ENCODE measurements at regions not wholly inside any gene's neighbourhood (a gene's known extent, or its start where the extent isn't known, plus 50 kb on each side); places are given as distances from the start of the nearest gene placed in this dataset.

GRCh38 chr2:46816151-46816845 lies 99.3 kb downstream of the MCFD2 start:
- no peak for DNase-seq (ENCODE audit: low read depth, low spot score)
- FAIRE-seq: no peak

More at GRCh38 chr2:46816151-46816845, 99.3 kb downstream of the MCFD2 start:
- Histone ChIP-seq H3K9me1 (replicated peaks; ENCODE audit: control insufficient read depth, extremely low read depth, insufficient read depth, low read length) (no peaks in the 10 kb centered on the region), H4K20me1 (replicated peaks; ENCODE audit: control insufficient read depth, extremely low read depth, insufficient read depth, low read length) (no peaks in the 10 kb centered on the region), H3K79me2 (ENCODE audit: control insufficient read depth, insufficient read depth, low read length) (no peaks in the 10 kb centered on the region), H3K4me1 (ENCODE audit: control insufficient read depth, extremely low read depth, insufficient read depth, low read length) (peaks cover 17% of the 10 kb centered on the region), H3K27ac (ENCODE audit: insufficient read depth, low read depth, low read length) (no peak overlapping the region), H3K9me3 (replicated peaks; ENCODE audit: control insufficient read depth, insufficient read depth, low read length) (no peaks in the 10 kb centered on the region), H2AFZ (ENCODE audit: low read depth, low read length) (no peak overlapping the region), H3K36me3 (ENCODE audit: control insufficient read depth in 2 of 2, extremely low read depth in 1 of 2, insufficient read depth in 2 of 2, low read length in 2 of 2) (no peaks in the 10 kb centered on the region), H3K27me3 (ENCODE audit: control insufficient read depth in 2 of 2, insufficient read depth in 2 of 2, low read length in 2 of 2) (no peaks in the 10 kb centered on the region), H3K4me2 (ENCODE audit: insufficient read depth, low read length) (no peak overlapping the region), H3K4me3 (replicated peaks in 1 of 3; ENCODE audit: insufficient read depth in 1 of 3, low read depth in 1 of 3, low read length in 3 of 3) (no peak overlapping the region), H3K9ac (replicated peaks; ENCODE audit: extremely low read depth, insufficient read depth, low read length) (no peak overlapping the region)
- intact Hi-C loops (cut with micrococcal nuclease) (no loop called here), dilution Hi-C loops (cut with MboI; ENCODE audit: extremely low pct_ligation_motif_present, low sequenced_read_pairs) (no loop called here)
- CTCF ChIA-PET: interaction anchor here (1.7 to 4.0 kb wide), 6 partner anchors 11 to 60 kb away, joined by 4 to 19 read pairs (median 12); no protein-coding TSS in a partner anchor
- TF ChIP-seq, protein P1, sequence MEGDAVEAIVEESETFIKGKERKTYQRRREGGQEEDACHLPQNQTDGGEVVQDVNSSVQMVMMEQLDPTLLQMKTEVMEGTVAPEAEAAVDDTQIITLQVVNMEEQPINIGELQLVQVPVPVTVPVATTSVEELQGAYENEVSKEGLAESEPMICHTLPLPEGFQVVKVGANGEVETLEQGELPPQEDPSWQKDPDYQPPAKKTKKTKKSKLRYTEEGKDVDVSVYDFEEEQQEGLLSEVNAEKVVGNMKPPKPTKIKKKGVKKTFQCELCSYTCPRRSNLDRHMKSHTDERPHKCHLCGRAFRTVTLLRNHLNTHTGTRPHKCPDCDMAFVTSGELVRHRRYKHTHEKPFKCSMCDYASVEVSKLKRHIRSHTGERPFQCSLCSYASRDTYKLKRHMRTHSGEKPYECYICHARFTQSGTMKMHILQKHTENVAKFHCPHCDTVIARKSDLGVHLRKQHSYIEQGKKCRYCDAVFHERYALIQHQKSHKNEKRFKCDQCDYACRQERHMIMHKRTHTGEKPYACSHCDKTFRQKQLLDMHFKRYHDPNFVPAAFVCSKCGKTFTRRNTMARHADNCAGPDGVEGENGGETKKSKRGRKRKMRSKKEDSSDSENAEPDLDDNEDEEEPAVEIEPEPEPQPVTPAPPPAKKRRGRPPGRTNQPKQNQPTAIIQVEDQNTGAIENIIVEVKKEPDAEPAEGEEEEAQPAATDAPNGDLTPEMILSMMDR (IDR thresholded peaks at IDR 0.05; ENCODE audit: extremely low read depth in 1 of 2, insufficient read depth in 1 of 2, low read depth in 1 of 2, low read length in 2 of 2): no peak
- TF ChIP-seq GATA2 (IDR thresholded peaks at IDR 0.05; ENCODE audit: insufficient read depth, insufficient read length, low read depth, low read length) (no peak), POLR2A (IDR thresholded peaks at IDR 0.05; ENCODE audit: low read depth, low read length) (no peak), MYC (IDR thresholded peaks at IDR 0.05; ENCODE audit: low read depth, low read length) (no peak), POLR2AphosphoS5 (IDR thresholded peaks at IDR 0.05; ENCODE audit: insufficient read depth, low read depth, low read length) (no peak), FOS (IDR thresholded peaks at IDR 0.05; ENCODE audit: borderline replicate concordance, insufficient read depth, low read length) (no peak), JUN (IDR thresholded peaks at IDR 0.05; ENCODE audit: borderline replicate concordance, insufficient read depth, insufficient read length, low read depth) (no peak)
- TF ChIP-seq, protein P2, sequence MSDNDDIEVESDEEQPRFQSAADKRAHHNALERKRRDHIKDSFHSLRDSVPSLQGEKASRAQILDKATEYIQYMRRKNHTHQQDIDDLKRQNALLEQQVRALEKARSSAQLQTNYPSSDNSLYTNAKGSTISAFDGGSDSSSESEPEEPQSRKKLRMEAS (IDR thresholded peaks at IDR 0.05; ENCODE audit: insufficient read depth, insufficient read length): no peak
- no TSS peak for BruUV-seq (replicated peaks)
- POLR2A ChIA-PET: no interaction called here
